ENCODE measurements at regions not wholly inside any gene's neighbourhood (a gene's known extent, or its start where the extent isn't known, plus 50 kb on each side); places are given as distances from the start of the nearest gene placed in this dataset.
"Not testable (repeated sequence)": the region's sequence is repeated elsewhere in the genome, so short reads cannot be mapped to it uniquely, and the experiment has no call there.

DNA sequence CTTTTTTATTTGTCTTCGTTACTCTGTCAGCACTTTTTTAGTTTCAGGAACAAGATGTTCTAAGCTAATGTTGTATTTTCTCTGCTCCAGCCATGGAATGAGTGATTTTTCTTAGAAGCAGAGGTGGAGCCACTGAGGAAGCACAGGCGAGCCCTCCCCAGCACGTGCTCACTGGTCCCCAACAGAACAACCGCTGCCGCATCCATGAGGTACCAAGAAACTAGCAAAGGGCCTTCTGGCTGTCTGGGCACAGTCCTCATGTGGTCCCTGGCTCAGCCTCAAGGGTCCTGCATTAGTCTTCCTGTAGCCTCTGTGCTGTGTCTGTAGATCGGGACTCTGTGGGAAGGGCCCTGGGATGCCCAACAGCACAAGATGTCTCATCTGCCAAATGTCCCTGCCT is 838.5 kb downstream of the FOXD4L6 start:
- H3K9me3 Mint-ChIP-seq; H3K27me3 Mint-ChIP-seq; H3K27ac ChIP-seq (ENCODE audit: low read depth, low read length); intact Hi-C loops (cut with micrococcal nuclease); H3K27me3 ChIP-seq (ENCODE audit: insufficient read depth, low read length); H3K36me3 ChIP-seq (ENCODE audit: insufficient read depth, low read length); H3K4me3 Mint-ChIP-seq; POLR2A ChIA-PET (ENCODE audit: partially characterized antibody); H3K4me1 ChIP-seq (ENCODE audit: insufficient read depth, low read length); H3K4me1 Mint-ChIP-seq; H3K9me3 ChIP-seq (ENCODE audit: control insufficient read depth in 1 of 2, low read length in 2 of 2); H3K4me3 ChIP-seq (ENCODE audit: low read length in 2 of 2); CTCF ChIA-PET (ENCODE audit: partially characterized antibody); H3K36me3 Mint-ChIP-seq; H3K27ac Mint-ChIP-seq: not testable (repeated sequence)
- DNase-seq = peak in 1 of 5 donors; percentile 2
